Embryonic facial prominence (tissue), 1 donor: ENCODE measurements at regions not wholly inside any gene's neighbourhood (a gene's known extent, or its start where the extent isn't known, plus 50 kb on each side); places are given as distances from the start of the nearest gene placed in this dataset.

Source experiments
- DNase-seq: peaks from one replicate; pipeline ENCODE4 v3.0.0-alpha.2; 2016; ENCODE audit errors: extremely low spot score

DNA sequence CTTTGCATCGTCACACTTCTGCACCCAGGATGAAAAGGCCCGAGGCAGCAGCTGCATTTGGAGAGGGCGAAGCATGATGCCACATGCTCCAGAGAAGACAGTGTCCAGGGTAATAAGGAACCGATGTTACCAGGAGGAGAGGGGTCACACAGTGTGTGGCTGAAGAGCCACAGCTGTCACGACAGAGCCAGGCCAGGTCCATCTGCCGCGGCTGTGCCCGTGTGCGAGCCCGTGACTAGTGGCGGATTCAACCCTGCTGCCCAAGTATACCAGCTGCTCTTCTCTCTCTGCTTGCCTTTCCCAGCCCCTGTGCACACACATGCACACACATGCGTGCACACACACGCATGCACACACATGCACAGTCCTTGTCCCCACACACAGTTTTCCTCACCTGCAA lies 1432.5 kb downstream of the BRD1 start:
- DNase-seq: no peak

DNA sequence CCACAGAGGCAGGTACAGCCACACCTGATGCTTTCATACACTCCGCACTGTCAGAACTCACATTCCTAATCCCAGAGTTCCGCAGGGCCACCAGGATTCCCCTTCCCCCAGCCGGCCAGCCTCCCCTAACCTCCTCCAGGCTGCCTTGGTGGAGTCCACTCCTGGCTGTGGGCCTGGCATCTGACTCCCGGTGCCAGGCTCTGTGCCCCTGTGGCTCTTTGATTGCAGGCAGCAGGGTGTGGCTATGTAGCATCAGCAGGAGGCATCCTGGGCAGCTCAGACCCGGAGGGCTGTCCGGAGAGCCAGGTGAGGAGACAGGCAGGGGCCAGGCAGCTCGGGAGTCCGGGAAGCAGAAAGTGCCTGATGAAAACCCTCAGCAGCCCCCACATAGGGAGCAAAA lies 1432.9 kb downstream of the BRD1 start:
- DNase-seq: no peak

DNA sequence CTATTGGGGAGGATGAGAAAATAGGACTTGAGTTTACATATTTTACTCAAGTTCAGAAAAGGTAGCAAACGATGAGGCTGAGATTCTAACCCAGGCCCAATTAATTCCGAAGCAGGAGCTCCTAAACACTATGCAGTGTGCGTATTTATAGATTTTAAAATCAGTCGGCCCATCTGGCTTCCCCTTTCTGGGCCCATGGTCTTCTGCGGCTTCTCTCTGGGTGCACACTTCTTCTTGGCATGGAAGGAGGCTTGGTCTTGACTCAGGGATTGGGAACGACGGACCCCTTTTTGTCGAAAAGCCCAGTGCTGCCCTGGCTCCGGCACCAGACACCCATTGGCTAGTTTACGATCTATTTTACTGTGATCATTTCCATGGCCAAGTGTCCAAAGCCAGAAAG lies 1433.8 kb downstream of the BRD1 start:
- no peak for DNase-seq

DNA sequence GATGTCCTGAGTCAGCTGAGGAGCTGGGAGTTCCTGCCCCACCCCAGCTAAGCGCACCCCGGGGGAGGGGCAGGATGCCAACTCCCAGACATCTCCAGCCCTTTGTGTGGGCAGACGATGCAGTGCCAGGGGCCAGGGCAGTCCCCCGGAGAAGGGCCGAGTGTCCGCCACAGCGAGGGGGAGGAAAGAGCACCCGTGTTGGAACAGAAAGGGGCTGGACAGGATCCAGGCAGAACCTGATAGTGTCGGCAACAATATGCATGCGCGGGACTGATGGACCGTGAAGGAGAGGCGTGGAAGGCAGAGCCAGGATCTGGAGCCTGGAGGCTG lies 1434.7 kb downstream of the BRD1 start:
- no peak for DNase-seq

DNA sequence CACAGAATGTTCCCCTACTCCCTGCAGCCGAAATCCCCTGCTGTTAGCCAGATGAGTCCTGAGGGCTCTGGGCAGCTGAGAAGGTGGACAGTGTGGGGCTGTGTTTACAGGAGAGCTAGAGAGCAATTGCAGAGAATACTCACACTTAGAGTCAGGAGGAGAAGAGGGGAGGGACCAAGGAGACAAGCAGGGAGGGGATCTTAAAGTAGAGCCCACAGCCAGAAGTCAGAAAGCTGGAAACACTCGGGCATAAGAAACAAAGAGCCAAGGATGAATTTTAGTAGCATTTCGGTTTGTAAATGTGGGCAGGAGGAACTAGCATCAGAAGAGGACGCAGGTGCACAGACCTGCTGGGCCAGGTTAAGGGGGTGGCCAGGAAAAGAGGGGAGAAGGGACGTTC lies 1435.9 kb downstream of the BRD1 start:
- DNase-seq: no peak

DNA sequence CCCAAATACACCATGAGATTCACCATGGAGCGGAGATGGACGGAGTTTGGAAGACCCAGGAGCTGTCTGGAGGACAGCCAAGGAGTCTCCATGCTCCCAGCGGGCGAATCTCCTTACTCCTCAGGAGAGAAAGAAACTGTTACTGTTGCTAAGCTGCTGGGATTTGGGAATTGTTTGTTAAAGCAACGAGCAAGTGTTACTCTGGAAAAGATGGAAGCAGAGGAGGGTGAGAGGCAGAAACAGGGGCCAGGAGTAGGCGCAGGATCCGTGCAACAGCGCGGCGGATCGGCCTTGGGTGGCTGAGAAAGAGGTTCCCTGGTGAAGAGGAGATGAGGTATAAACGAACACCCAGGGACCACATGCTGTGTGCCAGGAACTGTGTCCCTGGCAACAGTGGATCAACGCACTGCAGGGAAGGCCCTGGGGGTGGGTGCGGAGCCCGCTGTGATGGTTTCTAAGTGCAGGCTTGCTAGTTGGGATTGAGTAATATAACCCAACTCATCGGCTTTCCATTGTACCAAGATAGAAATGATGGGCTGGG lies 1436.4 kb downstream of the BRD1 start:
- DNase-seq: no peak

DNA sequence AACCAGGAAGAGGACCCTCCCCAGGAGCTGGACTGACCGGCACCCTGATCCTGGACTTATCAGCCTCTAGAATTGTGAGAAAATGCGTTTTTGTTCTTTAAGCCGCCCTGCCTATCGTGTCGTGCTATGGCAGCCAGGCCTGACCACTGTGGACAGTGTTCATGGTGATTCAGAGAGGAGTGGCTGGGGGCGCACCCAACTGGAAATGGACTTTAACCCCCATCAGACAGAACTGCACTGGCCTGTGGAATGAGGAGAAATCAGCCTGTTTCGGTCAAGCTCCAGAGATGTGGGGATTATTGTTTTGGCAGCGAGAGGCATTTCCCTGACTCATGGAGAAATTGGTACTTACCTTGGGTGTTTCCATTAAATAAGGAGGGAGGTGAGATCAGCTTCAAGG lies 1437.8 kb downstream of the BRD1 start:
- DNase-seq: no peak

DNA sequence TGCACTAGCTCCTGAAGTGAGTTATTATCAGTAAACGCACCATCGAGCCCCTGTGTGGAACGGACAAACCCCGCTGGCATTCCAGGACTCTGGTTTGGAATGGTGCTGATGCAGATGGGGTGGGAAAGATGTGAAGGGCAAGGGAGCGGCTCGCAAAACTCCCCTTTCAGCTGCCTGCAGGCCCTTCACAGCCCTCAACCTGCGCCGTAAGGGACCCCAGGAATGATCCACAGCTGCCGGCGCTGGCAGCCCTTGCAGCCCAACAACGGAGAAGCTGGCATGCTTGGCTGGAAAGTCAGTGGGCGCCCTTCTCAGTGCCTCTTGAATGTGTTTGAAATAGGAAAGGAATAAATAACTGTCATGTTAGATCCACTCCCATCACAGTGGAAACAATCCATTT lies 1445.5 kb downstream of the BRD1 start:
- DNase-seq: no peak

DNA sequence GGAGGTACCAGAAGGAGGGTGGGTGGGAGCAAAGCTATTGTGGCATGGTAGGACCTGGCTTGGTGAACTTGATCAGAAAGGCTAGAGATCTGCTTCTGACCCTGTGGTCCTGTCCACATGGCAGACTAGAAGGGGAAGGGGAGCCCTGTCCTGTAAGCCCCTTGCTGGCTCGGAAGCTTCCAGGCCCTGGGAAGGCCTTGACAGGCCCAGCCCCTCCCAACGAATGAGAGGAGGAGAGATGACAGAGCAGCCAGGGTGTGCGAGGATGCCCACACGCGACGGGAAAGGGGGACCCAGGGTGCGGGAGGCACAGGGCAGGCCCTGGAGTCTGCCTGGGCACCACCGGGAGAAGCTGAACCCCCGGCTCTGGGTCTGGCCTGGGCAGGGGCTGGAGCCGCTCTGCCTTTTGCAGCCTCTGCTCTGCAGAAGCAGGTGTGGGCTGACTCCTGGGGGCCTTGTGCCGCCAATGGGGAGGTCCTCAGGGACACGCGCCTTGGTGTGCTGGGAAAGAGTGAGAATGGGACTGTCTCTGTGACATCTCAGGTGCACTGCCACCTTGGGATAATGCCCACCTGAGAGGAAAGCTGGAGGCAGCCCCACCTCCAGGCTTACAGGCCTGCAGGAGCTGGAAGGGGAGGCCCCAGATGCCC lies 1447.5 kb downstream of the BRD1 start:
- DNase-seq: no peak

DNA sequence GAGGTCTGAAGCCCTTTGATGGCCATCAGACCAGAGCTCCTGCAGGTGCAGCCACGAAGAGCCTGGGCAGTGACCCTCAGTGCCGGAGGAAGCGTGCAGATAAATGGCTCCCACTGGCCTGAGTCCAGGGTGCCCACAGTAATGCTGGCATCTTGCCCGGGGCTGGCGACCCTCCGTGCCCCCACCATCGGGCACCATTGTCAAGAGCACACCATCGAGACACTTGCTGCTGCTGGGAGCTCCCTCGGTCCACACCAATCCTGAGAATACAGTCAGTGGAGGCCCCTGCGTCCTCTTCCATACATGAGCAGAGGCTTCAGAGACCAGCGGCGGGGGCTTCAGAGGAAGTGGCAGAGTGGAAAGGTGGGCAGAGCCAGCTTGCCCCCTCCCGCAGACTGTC lies 1448.3 kb downstream of the BRD1 start:
- no peak for DNase-seq

DNA sequence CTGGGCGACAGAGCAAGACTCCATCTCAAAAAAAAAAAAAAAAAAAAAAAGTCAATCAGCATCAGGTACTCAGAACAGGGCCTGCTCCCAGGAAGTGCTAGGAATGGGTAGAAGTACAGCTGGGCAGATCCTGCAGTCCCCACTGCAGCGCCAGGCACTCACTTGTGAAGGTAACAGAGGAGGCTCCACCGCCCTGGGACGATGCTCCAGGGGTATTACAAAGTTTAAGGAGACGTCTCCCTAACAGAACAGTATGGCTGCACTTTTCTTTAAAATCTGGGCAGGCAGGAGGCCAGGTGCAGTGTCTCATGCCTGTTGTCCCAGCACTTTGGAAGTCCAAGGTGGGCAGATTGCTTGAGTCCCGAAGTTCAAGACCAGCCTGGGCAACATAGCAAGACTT lies 1449.0 kb downstream of the BRD1 start:
- DNase-seq: no peak

DNA sequence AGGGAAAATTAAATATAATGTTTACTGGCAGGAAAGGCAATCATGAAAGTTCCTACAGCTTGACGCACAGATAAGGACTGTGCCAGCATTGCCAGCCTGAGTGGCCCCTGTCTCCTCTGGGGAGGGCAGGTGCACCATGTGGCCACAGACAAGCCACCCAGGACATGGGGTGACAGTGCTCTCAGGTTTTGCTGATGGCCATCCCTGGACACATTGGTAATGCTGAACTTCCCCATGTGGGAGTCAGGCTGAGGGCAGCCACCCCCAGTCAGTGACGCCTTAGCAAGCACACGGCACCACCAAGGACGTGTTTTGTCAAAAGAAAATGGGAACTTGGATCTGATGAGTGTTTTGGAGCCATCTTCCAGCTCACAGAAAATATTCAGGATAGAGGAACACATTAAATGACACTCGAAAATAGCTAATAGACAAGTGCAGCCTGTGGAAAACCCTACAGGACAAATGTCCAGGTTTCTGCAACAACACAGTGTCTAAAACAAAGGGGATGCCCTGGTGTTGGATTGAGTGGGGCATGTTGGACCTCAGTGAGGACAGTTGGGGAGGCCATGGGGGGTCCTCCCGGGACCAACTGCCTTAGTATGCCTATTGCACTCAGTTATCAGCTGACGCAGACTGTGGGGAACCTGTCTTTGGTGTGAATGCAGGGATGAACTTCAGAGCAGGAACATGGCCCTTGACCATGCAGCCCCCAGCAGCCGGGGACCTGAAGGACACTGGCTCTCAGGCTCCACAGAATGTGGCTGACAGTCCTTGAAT lies 1450.5 kb downstream of the BRD1 start:
- DNase-seq: no peak

DNA sequence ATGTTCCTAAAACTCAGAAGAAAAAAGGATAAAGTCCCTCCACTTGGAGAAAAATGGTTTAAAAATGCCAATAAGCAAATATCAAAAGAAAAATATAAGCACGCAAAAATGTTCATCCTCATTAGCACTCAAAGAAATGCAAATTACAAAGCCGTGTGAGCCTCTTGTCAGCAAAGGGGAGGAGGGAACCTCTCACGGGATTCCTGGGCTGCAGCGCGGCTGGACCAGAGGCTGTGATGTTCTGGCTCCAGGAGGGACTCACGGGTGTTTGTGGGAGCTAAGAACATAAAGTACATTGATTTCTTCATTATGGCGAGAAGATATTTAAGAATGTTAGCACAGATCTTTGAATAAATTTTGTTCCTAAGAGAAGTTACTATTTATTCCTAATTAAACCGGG lies 1451.2 kb downstream of the BRD1 start:
- no peak for DNase-seq

DNA sequence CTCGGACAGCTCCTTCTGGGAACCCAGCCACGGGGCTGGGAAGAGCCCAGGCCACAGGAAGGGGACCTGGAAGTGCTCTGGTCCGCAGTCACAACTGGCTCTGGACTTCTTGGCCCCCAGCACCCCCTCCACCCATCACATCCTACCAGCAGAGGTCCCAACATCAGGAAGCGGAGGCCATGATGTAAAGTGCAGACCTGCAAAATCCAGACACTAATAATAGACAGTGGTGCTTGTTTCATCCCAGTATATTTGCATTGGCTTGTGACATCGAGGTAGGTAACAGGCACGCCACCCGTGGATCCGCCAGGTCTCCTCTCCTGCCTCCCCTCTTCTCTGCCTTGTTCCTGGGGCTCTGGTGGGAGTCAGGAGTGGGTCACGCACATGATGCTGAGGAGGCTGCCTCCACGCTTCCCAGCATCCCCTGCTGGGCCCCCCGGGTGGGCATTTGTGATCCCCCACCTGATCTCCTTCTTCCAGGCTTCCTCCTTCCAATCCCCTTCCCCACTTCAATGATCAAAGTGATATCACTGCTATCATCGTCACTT lies 1454.0 kb downstream of the BRD1 start:
- no peak for DNase-seq

DNA sequence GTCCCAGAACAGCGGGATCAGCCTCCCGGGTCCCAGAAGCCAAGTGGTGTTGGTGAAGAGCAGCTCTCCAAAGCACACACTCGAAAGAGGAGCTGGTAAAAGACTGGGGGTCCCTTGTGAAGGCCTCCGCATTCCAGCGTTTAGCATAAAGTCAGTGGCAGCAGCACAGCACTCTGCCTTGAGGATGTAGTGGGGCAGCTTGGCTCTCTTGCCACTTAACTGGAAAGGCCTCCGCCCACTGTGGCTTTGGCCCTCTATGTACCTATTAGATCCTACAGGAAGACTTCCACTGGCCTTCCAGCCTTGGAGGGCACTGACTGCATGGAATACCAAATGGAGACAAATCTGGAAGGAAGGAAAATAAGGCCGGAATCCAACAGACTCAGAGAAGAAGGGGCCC lies 1455.3 kb downstream of the BRD1 start:
- no peak for DNase-seq

DNA sequence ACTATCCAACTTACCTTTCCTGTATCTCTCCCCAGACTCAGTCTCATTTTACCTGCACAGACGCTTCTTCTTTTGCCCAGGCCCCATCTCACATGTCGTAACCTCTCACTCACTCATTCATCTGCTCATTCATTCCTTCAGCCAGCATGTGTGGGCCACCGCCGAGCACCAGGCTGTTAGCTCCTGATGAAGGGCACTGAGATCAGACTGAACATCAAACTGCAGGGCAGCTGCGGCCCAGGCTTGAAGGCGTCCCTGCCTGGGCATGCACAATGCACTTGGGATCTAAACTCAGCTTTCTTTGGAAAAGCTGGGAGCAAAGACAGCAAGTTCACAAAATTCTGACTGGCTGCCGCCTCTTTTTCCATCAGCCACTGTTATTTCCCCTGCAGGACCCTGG lies 1456.3 kb downstream of the BRD1 start:
- DNase-seq: no peak

DNA sequence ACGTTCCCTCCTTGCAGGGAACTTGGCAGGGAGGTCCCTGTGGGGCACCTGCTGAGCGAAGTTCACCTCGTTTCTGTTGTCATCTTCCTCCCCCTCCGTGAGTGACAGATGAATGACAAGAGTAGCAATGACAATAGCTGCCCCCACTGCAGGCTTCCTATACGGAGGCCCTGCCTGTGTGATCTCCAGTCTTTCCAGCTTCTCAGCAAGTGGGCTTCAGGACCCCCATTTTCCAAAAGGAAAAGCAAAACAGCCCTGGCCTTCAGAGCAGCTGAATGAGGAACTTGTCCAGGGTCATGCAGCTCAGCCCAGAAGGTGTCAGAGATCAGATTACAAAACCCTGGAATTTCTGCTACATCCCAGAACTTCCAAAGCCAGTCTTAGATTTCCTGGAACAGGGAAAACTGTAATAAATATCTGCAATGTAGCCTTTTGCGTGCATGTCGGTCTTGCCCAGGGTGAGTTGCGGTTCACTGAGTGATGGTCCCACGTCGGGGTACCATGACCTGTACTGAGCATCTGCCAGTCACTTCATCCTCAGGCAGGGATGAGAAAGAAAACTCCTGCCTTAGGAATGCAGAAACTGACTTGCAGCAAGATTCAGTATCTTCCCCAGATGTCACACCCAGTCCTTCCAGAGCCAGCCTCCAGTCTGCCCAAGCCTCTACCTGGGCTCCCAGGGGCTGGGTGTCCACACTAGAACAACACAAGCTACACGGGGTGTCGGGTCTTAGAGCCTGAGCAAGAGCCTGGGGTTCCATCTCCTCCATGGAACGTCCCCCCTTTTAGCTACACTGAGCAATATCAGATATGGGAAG lies 1457.0 kb downstream of the BRD1 start:
- no peak for DNase-seq

DNA sequence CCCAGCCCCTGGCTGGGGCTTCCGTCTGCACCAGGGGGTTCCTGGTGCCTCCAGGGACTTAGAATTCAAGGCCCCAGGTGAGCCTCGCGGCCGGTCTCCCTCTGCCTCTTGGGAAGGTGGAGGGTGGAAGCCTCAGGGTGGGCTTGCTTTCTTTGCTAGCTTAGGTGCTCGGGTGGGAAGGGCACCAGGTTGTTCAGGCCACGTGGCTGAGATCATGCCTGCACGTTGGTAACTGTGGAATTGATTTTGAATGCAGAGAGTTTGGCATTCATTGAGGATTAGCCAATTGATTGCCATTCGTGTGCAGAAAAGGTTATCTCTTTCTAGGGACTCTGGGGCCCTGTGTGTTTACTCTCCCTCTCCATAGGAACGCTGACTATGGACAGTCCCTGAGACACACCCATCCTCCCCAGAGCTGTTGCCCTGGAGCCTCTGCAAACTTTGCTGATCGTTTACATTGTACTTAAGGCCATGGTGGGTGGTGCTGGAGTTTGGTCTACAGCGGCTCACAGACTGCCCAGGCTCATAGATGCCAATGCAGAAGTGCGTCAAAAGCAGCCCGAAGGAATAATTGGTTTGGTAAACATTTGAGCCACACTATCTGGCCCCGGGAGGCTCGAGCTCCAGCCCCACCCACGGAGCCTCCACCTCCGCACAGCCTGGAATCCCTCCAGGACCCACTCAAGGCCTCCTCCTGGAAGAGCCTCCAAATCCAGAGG lies 1457.7 kb downstream of the BRD1 start:
- DNase-seq: no peak

DNA sequence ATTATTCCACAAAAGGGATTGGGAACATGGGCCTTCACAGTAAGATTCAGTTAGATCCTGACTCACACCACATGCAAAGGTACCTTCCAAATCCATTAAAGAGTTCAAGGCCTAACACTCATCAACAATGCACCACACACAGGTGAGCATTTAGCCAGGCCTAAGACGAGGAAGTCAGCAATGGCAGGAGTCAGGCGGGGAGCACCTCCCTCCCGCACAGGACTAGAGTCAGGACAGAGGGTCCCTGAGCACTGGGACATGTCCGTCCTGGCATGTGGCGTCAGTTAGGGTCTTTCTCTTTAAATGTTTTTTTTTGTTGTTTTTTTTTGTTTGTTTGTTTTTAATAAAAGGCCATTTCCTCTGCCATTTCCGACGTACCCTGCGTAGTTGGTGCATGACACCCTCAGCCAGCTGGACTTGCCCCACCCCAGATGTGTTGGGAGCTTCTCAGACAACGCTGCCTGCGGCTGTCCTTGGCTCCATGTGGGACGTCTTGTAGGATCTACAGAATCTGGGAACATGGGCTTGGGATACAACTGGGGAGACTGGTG lies 1458.6 kb downstream of the BRD1 start:
- DNase-seq: no peak

DNA sequence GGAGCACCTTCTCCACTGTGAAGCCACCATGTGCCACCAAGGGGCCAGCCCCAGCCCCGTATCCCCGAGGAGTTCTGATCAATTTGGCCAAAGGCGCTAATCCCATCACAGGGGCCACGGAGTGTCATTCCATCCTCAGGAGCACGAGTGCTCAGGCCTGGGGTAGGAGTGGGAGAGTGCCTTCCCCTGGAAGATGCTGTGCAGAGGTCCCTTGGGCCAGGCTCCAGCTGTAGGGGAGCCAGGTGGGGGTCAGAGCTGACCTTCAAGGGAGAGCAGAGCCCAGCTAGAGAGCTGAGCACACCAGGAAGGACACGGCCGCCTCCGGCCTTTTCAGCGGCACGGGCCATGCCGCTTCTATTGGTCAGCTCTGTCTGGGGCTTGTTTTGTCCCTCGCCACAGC lies 1459.9 kb downstream of the BRD1 start:
- no peak for DNase-seq

DNA sequence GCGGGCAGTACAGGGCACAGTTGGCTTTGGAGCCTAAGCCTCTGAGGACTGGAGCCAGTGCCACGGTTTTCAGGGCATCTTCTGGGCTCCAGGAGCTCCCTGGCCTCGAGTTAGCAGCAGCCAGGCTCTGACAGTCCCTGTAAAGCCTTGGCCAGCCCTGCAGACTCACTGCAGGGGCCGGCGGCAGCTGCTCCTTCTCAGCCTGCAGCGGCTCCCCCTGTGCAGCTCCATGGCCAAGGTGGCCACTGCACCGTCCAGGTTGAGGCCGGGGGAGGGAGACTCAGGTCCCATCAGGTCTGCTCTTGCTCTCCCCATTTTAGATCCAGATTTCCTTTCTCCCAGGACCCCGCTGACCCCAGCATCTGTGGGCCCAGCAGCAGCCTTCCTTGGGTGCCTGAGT lies 1461.1 kb downstream of the BRD1 start:
- DNase-seq: no peak

DNA sequence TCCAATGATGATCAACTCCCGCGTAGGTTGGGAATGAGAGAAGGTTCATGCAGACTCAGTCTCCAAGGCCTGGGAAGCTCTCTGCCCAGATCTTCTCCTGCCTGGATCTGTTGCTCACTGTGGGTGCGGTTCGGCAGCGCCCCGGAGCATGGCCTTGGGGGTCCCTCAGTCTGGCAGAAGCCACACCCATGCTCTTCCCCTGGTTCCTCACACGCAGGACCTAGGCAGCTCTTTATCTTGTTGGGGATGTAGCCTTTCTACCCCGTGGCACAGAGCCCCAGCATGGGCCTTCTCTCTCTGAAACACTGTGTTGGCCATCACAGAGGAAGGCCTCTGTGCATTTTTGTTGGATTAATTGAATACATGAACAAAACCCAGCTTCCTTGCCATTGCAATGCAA lies 1461.6 kb downstream of the BRD1 start:
- DNase-seq: no peak
